ENCODE measurements at regions not wholly inside any gene's neighbourhood (a gene's known extent, or its start where the extent isn't known, plus 50 kb on each side); places are given as distances from the start of the nearest gene placed in this dataset.

GRCh38 chr16:26658915-26659314, 407.8 kb upstream of the C16orf82 start:
- H3K4me1 Mint-ChIP-seq (ENCODE audit: low read depth, unreplicated experiment), result no peaks in the 10 kb centered on the region
- no peaks in the 10 kb centered on the region for H3K27me3 Mint-ChIP-seq (ENCODE audit: unreplicated experiment)
- no peak overlapping the region for H3K27ac Mint-ChIP-seq (ENCODE audit: unreplicated experiment)
- H3K4me3 Mint-ChIP-seq (ENCODE audit: low read depth, unreplicated experiment), result no peak overlapping the region
- CTCF ChIA-PET, result no interaction called here
- TF ChIP-seq CTCF (IDR thresholded peaks at IDR 0.05; ENCODE audit: unreplicated experiment), result no peak
- no peak for DNase-seq
- H3K36me3 Mint-ChIP-seq (ENCODE audit: insufficient read depth, unreplicated experiment), result no peaks in the 10 kb centered on the region
- peaks cover 16% of the 10 kb centered on the region for H3K9me3 Mint-ChIP-seq (ENCODE audit: low read depth, unreplicated experiment)
- intact Hi-C loops (cut with micrococcal nuclease; ENCODE audit: unreplicated experiment), result no loop called here
- no TSS peak for BruUV-seq (replicated peaks)

DNA sequence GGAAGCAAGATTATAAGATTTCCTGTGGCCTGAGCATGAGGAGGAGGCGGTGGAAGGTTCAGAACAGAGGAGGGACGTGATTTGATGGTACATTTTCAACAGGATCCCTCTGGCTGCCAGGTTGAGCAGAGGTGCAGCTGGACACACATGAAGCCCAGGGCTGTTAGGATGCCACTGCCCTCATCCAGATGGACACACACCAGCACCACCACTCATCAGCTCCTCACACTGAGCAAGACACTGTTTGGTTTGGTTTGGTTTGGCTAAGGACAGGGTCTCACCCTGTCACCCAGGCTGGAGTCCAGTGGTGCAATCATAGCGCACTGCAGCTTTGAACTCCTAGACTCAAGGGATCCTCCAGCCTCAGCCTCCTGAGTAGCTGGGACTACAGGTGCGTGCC, 402.6 kb upstream of the C16orf82 start:
- BruUV-seq (replicated peaks), result no TSS peak
- CTCF ChIA-PET, result no interaction called here
- DNase-seq, result no peak
- H3K4me1 Mint-ChIP-seq (ENCODE audit: low read depth, unreplicated experiment), result no peaks in the 10 kb centered on the region
- intact Hi-C loops (cut with micrococcal nuclease; ENCODE audit: unreplicated experiment), result no loop called here
- no peaks in the 10 kb centered on the region for H3K27me3 Mint-ChIP-seq (ENCODE audit: unreplicated experiment)
- peaks cover 5% of the 10 kb centered on the region for H3K9me3 Mint-ChIP-seq (ENCODE audit: low read depth, unreplicated experiment)
- no peaks in the 10 kb centered on the region for H3K36me3 Mint-ChIP-seq (ENCODE audit: insufficient read depth, unreplicated experiment)
- no peak for TF ChIP-seq CTCF (IDR thresholded peaks at IDR 0.05; ENCODE audit: unreplicated experiment)
- H3K27ac Mint-ChIP-seq (ENCODE audit: unreplicated experiment), result no peak overlapping the region
- H3K4me3 Mint-ChIP-seq (ENCODE audit: low read depth, unreplicated experiment), result no peak overlapping the region

- no peaks in the 10 kb centered on the region for H3K4me1 Mint-ChIP-seq (ENCODE audit: low read depth, unreplicated experiment)
- H3K4me3 Mint-ChIP-seq (ENCODE audit: low read depth, unreplicated experiment), result no peak overlapping the region
- H3K9me3 Mint-ChIP-seq (ENCODE audit: low read depth, unreplicated experiment), result peaks cover 8% of the 10 kb centered on the region
- H3K36me3 Mint-ChIP-seq (ENCODE audit: insufficient read depth, unreplicated experiment), result no peaks in the 10 kb centered on the region
- no peak for DNase-seq
- CTCF ChIA-PET, result interaction anchor here (0.7 kb wide), 1 partner anchor 459 kb away, joined by 5 read pairs; no protein-coding TSS in a partner anchor
- TF ChIP-seq CTCF (IDR thresholded peaks at IDR 0.05; ENCODE audit: unreplicated experiment), result no peak
- BruUV-seq (replicated peaks), result no TSS peak
- no peak overlapping the region for H3K27ac Mint-ChIP-seq (ENCODE audit: unreplicated experiment)
- intact Hi-C loops (cut with micrococcal nuclease; ENCODE audit: unreplicated experiment), result no loop called here
- H3K27me3 Mint-ChIP-seq (ENCODE audit: unreplicated experiment), result no peaks in the 10 kb centered on the region
Measured at GRCh38 chr16:26665166-26665939, 401.4 kb upstream of the C16orf82 start.

DNA sequence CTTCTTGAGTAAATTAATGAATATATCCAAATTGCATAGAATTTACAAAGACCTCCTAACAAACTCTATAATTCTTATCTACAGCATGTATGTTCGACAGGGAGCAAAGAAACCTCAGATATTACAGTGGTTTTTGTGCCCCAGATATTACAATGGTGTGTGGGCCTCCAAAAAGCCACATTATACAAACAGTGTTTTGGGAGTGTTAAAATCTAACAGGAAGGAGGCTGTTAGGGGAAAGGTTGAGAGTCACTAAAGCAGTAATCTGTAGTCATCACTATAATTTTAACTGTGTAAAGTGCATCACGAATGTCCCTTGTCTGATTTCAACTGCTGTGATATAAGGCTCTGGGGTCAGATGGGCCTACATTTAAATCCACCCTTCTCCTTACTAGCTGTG, 400.2 kb upstream of the C16orf82 start:
- intact Hi-C loops (cut with micrococcal nuclease; ENCODE audit: unreplicated experiment), result no loop called here
- TF ChIP-seq CTCF (IDR thresholded peaks at IDR 0.05; ENCODE audit: unreplicated experiment), result no peak
- no peak for DNase-seq
- H3K9me3 Mint-ChIP-seq (ENCODE audit: low read depth, unreplicated experiment), result peaks cover 11% of the 10 kb centered on the region
- no peaks in the 10 kb centered on the region for H3K27me3 Mint-ChIP-seq (ENCODE audit: unreplicated experiment)
- no peaks in the 10 kb centered on the region for H3K4me1 Mint-ChIP-seq (ENCODE audit: low read depth, unreplicated experiment)
- CTCF ChIA-PET, result no interaction called here
- H3K27ac Mint-ChIP-seq (ENCODE audit: unreplicated experiment), result no peak overlapping the region
- BruUV-seq (replicated peaks), result no TSS peak
- no peak overlapping the region for H3K4me3 Mint-ChIP-seq (ENCODE audit: low read depth, unreplicated experiment)
- H3K36me3 Mint-ChIP-seq (ENCODE audit: insufficient read depth, unreplicated experiment), result no peaks in the 10 kb centered on the region

All from Calu3 (cell line).